Sigmoid colon (tissue), 6 donors: ENCODE measurements at regions not wholly inside any gene's neighbourhood (a gene's known extent, or its start where the extent isn't known, plus 50 kb on each side); places are given as distances from the start of the nearest gene placed in this dataset.

Source experiments
- DNase-seq: peaks from one replicate; pipeline ENCODE4 v3.0.0-alpha.2; 2019
- H3K27ac ChIP-seq, 4 donors: fragments of 200-600 bp; sonication (generic); one replicate each; pipeline ENCODE4 v1.5.1; 2016 to 2019; ENCODE audit warnings: mild to moderate bottlenecking in 1 of 4
- H3K27me3 ChIP-seq, 3 donors: fragments of 200-600 bp; sonication (generic); one replicate each; pipeline ENCODE4 v1.5.1; 2019; ENCODE audit warnings: mild to moderate bottlenecking in 1 of 3
- H3K36me3 ChIP-seq, 4 donors: fragments of 200-600 bp; sonication (generic); one replicate each; pipeline ENCODE4 v1.5.1; 2016 to 2019
- H3K4me1 ChIP-seq, 4 donors: fragments of 200-600 bp; sonication (generic); one replicate each; pipeline ENCODE4 v1.5.1; 2017 to 2019
- H3K4me3 ChIP-seq, 4 donors: fragments of 200-600 bp; sonication (generic); one replicate each; pipeline ENCODE4 v1.5.1; 2017 to 2019; ENCODE audit warnings: mild to moderate bottlenecking in 2 of 4, moderate library complexity in 1 of 4
- H3K9me3 ChIP-seq, 4 donors: fragments of 200-600 bp in 3 of 4; sonication (generic) in 3 of 4; one replicate each; pipeline versions ENCODE4 v1.5.1 to v1.6.1; 2013 to 2019
- CTCF ChIP-seq, 4 experiments: fragments of 450-650 bp in 3 of 4; fragments of 200-600 bp in 1 of 4; IDR thresholded peaks; one replicate each; pipeline ENCODE4 v1.5.1; 2016 to 2019; ENCODE audit warnings: antibody characterized with exemption in 4 of 4, mild to moderate bottlenecking in 3 of 4, moderate library complexity in 2 of 4
- EP300 ChIP-seq, 4 donors: sonication (generic); formaldehyde crosslinking; IDR thresholded peaks; one replicate each; pipeline ENCODE4 v1.6.1; 2017; ENCODE audit warnings: antibody characterized with exemption in 4 of 4
- POLR2A ChIP-seq, 2 donors: fragments of 450-650 bp; IDR thresholded peaks; one replicate each; pipeline ENCODE4 v1.6.1; 2016; ENCODE audit warnings: antibody characterized with exemption in 2 of 2, mild to moderate bottlenecking in 2 of 2, moderate library complexity in 2 of 2
- POLR2AphosphoS5 ChIP-seq, 4 donors: sonication (generic); formaldehyde crosslinking; IDR thresholded peaks; one replicate each; pipeline ENCODE4 v1.6.1; 2017; ENCODE audit warnings: antibody characterized with exemption in 4 of 4
- WGBS, 2 donors: extraction: QIAGEN DNeasy Blood & Tissue Kit; methylation state at CpG; one replicate each; pipeline ENCODE4 v1.1.7; 2013; 5-methylcytosine and 5-hydroxymethylcytosine counted together
- intact Hi-C: fragments of 100-400 bp; cut with DNase I; formaldehyde crosslinking; loops from one replicate; pipeline ENCODE4 v1.15.1; 2023
- donor health status: healthy with polysubstance abuse.
- donor health status: healthy.

DNA sequence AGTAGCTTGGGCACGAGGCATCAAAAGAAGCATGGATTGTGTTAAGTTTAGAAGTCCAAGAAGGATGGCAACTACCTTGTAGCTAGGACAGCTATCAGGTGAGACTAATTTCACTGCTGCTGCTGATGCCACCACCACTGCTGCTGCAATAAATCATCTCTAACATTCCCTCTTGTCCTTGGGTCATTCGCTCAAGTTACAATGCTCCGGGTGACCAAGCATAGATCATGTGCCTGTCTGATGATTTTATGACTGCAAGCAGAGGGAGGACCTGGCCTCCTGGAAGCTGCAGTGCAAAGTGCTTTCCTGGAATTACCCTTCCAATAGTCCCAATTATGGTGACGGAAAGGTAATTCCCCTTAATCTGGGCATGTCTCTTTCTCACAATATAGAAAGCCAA is 334.4 kb downstream of the PRELID2 start:
- Histone ChIP-seq H3K4me3 (no peak overlapping the region), H3K4me1 (peaks cover 0 to 3% (median 0%) of the 10 kb centered on the region in 4 donors), H3K27me3 (no peaks in the 10 kb centered on the region), H3K27ac (no peak overlapping the region), H3K9me3 (no peaks in the 10 kb centered on the region), H3K36me3 (no peaks in the 10 kb centered on the region)
- TF ChIP-seq POLR2AphosphoS5 (IDR thresholded peaks at IDR 0.05) (no peak), CTCF (IDR thresholded peaks at IDR 0.05) (no peak), POLR2A (IDR thresholded peaks at IDR 0.05) (no peak), EP300 (IDR thresholded peaks at IDR 0.05) (no peak)
- no peak for DNase-seq
- intact Hi-C loops, result no loop called here
- WGBS, 2 donors, result 33 to 74% methylated on average over 4 of the region's 4 CpGs

DNA sequence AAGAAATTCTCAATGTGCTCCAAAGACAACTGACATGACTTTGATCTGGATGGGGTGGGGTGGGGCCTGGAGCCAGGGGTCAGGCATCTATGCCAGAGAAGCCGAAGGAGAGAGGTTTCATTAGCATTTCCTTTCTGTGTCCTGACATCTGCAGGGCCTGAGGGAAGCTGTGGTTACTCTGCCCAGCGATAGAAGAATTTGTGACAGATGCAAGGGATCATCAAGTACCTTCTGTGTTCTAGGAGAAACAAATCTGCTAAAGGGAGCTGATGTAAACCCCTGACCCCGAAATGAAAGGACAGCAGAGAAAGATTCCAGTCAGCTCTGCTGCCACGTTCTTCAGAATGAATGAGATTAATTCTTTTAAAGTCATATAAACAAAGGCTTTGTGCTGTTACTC is 335.7 kb downstream of the PRELID2 start:
- Histone ChIP-seq H3K27me3 (no peaks in the 10 kb centered on the region), H3K9me3 (no peaks in the 10 kb centered on the region), H3K4me3 (no peak overlapping the region), H3K36me3 (no peaks in the 10 kb centered on the region), H3K27ac (no peak overlapping the region), H3K4me1 (peaks cover 0 to 7% (median 0%) of the 10 kb centered on the region in 4 donors)
- intact Hi-C loops, result no loop called here
- 61 to 81% methylated on average over 4 of the region's 4 CpGs for WGBS, 2 donors
- TF ChIP-seq POLR2A (IDR thresholded peaks at IDR 0.05), result no peak
- no peak for TF ChIP-seq POLR2AphosphoS5 (IDR thresholded peaks at IDR 0.05)
- no peak for TF ChIP-seq CTCF (IDR thresholded peaks at IDR 0.05)
- TF ChIP-seq EP300 (IDR thresholded peaks at IDR 0.05), result no peak
- DNase-seq, result no peak

GRCh38 chr5:145497052-145497451 is 338.1 kb downstream of the PRELID2 start:
- Histone ChIP-seq H3K27ac (no peak overlapping the region), H3K27me3 (no peaks in the 10 kb centered on the region), H3K4me1 (peaks cover 0 to 7% (median 0%) of the 10 kb centered on the region in 4 donors), H3K4me3 (no peak overlapping the region), H3K9me3 (no peaks in the 10 kb centered on the region), H3K36me3 (no peaks in the 10 kb centered on the region)
- intact Hi-C loops, result no loop called here
- no peak for TF ChIP-seq POLR2AphosphoS5 (IDR thresholded peaks at IDR 0.05)
- TF ChIP-seq EP300 (IDR thresholded peaks at IDR 0.05), result no peak
- no peak for TF ChIP-seq CTCF (IDR thresholded peaks at IDR 0.05)
- TF ChIP-seq POLR2A (IDR thresholded peaks at IDR 0.05), result no peak
- WGBS, 2 donors, result 84 to 94% methylated on average over 3 of the region's 3 CpGs
- DNase-seq, result no peak

GRCh38 chr5:145495741-145496140 is 339.4 kb downstream of the PRELID2 start:
- Histone ChIP-seq H3K9me3 (no peaks in the 10 kb centered on the region), H3K27me3 (no peaks in the 10 kb centered on the region), H3K36me3 (no peaks in the 10 kb centered on the region), H3K4me3 (no peak overlapping the region), H3K4me1 (peaks cover 0 to 7% (median 0%) of the 10 kb centered on the region in 4 donors), H3K27ac (no peak overlapping the region)
- TF ChIP-seq CTCF (IDR thresholded peaks at IDR 0.05) (no peak), POLR2AphosphoS5 (IDR thresholded peaks at IDR 0.05) (no peak), POLR2A (IDR thresholded peaks at IDR 0.05) (no peak), EP300 (IDR thresholded peaks at IDR 0.05) (no peak)
- intact Hi-C loops, result no loop called here
- DNase-seq, result no peak
- 88 to 91% methylated on average over 2 of the region's 2 CpGs for WGBS, 2 donors

GRCh38 chr5:145495196-145495595 is 339.9 kb downstream of the PRELID2 start:
- H3K27ac ChIP-seq, result no peak overlapping the region
- 91 to 96% methylated on average over 1 of the region's 1 CpG for WGBS, 2 donors
- TF ChIP-seq EP300 (IDR thresholded peaks at IDR 0.05), result no peak
- no peak for TF ChIP-seq POLR2A (IDR thresholded peaks at IDR 0.05)
- TF ChIP-seq CTCF (IDR thresholded peaks at IDR 0.05), result no peak
- no peak for TF ChIP-seq POLR2AphosphoS5 (IDR thresholded peaks at IDR 0.05)

More at GRCh38 chr5:145495196-145495595, 339.9 kb downstream of the PRELID2 start:
- Histone ChIP-seq H3K4me1 (peaks cover 0 to 7% (median 0%) of the 10 kb centered on the region in 4 donors), H3K9me3 (no peaks in the 10 kb centered on the region), H3K27me3 (no peaks in the 10 kb centered on the region), H3K4me3 (no peak overlapping the region), H3K36me3 (no peaks in the 10 kb centered on the region)
- intact Hi-C loops, result no loop called here
- no peak for DNase-seq
